ENCODE measurements at regions not wholly inside any gene's neighbourhood (a gene's known extent, or its start where the extent isn't known, plus 50 kb on each side); places are given as distances from the start of the nearest gene placed in this dataset.

GRCh38 chr18:56381196-56381595 lies 257.2 kb downstream of the TXNL1 start:
- POLR2A ChIA-PET, result no interaction called here
- BruUV-seq (replicated peaks), result no TSS peak
- H3K36me3 Mint-ChIP-seq (ENCODE audit: insufficient read depth, unreplicated experiment), result no peaks in the 10 kb centered on the region

GRCh38 chr18:56380685-56381084 lies 257.7 kb downstream of the TXNL1 start:
- Mint-ChIP-seq H3K36me3 (ENCODE audit: insufficient read depth, unreplicated experiment) (no peaks in the 10 kb centered on the region), H3K9me3 (ENCODE audit: unreplicated experiment) (no peaks in the 10 kb centered on the region), H3K4me1 (ENCODE audit: low read depth, unreplicated experiment) (no peaks in the 10 kb centered on the region), H3K4me3 (ENCODE audit: unreplicated experiment) (no peak overlapping the region), H3K27me3 (ENCODE audit: insufficient read depth, unreplicated experiment) (peaks cover 5% of the 10 kb centered on the region), H3K27ac (ENCODE audit: unreplicated experiment) (no peak overlapping the region)
- no peak for DNase-seq
- ChIA-PET POLR2A (no interaction called here), CTCF (no interaction called here)
- Histone ChIP-seq H3K27me3 (replicated peaks; ENCODE audit: control insufficient read depth, insufficient read depth, low read length) (no peaks in the 10 kb centered on the region), H3K9me3 (no peaks in the 10 kb centered on the region), H3K4me1 (no peaks in the 10 kb centered on the region), H3K36me3 (ENCODE audit: control insufficient read depth, insufficient read depth, low read length) (no peaks in the 10 kb centered on the region), H3K4me3 (ENCODE audit: low read depth, low read length) (no peak overlapping the region)
- no peak for TF ChIP-seq CTCF (IDR thresholded peaks at IDR 0.05; ENCODE audit: insufficient read depth in 1 of 2, low read depth in 1 of 2, low read length in 1 of 2, severe bottlenecking in 1 of 2, unreplicated experiment in 1 of 2)
- no TSS peak for BruUV-seq (replicated peaks)
- intact Hi-C loops (cut with micrococcal nuclease; ENCODE audit: unreplicated experiment), result no loop called here

More at GRCh38 chr18:56381196-56381595, 257.2 kb downstream of the TXNL1 start:
- Histone ChIP-seq H3K9me3 (no peaks in the 10 kb centered on the region), H3K27me3 (replicated peaks; ENCODE audit: control insufficient read depth, insufficient read depth, low read length) (no peaks in the 10 kb centered on the region), H3K4me1 (no peaks in the 10 kb centered on the region), H3K36me3 (ENCODE audit: control insufficient read depth, insufficient read depth, low read length) (no peaks in the 10 kb centered on the region), H3K4me3 (ENCODE audit: low read depth, low read length) (no peak overlapping the region)
- Mint-ChIP-seq H3K9me3 (ENCODE audit: unreplicated experiment) (no peaks in the 10 kb centered on the region), H3K27me3 (ENCODE audit: insufficient read depth, unreplicated experiment) (peaks cover 2% of the 10 kb centered on the region), H3K4me1 (ENCODE audit: low read depth, unreplicated experiment) (no peaks in the 10 kb centered on the region), H3K27ac (ENCODE audit: unreplicated experiment) (no peak overlapping the region), H3K4me3 (ENCODE audit: unreplicated experiment) (no peak overlapping the region)
- TF ChIP-seq CTCF (IDR thresholded peaks at IDR 0.05; ENCODE audit: insufficient read depth in 1 of 2, low read depth in 1 of 2, low read length in 1 of 2, severe bottlenecking in 1 of 2, unreplicated experiment in 1 of 2), result no peak
- intact Hi-C loops (cut with micrococcal nuclease; ENCODE audit: unreplicated experiment), result no loop called here
- CTCF ChIA-PET, result no interaction called here
- DNase-seq, result no peak

- no peaks in the 10 kb centered on the region for H3K4me1 Mint-ChIP-seq (ENCODE audit: low read depth, unreplicated experiment)
- H3K36me3 ChIP-seq (ENCODE audit: control insufficient read depth, insufficient read depth, low read length), result no peaks in the 10 kb centered on the region
- no peak overlapping the region for H3K4me3 Mint-ChIP-seq (ENCODE audit: unreplicated experiment)
- intact Hi-C loops (cut with micrococcal nuclease; ENCODE audit: unreplicated experiment), result no loop called here
- ChIA-PET POLR2A (no interaction called here), CTCF (no interaction called here)
- H3K9me3 ChIP-seq, result no peaks in the 10 kb centered on the region
- TF ChIP-seq CTCF (IDR thresholded peaks at IDR 0.05; ENCODE audit: insufficient read depth in 1 of 2, low read depth in 1 of 2, low read length in 1 of 2, severe bottlenecking in 1 of 2, unreplicated experiment in 1 of 2), result no peak
- H3K27me3 ChIP-seq (replicated peaks; ENCODE audit: control insufficient read depth, insufficient read depth, low read length), result no peaks in the 10 kb centered on the region
- no peaks in the 10 kb centered on the region for H3K36me3 Mint-ChIP-seq (ENCODE audit: insufficient read depth, unreplicated experiment)
- H3K4me3 ChIP-seq (ENCODE audit: low read depth, low read length), result no peak overlapping the region
- DNase-seq, result no peak
- no peaks in the 10 kb centered on the region for H3K4me1 ChIP-seq
- peaks cover 5% of the 10 kb centered on the region for H3K27me3 Mint-ChIP-seq (ENCODE audit: insufficient read depth, unreplicated experiment)
- no peaks in the 10 kb centered on the region for H3K9me3 Mint-ChIP-seq (ENCODE audit: unreplicated experiment)
- H3K27ac Mint-ChIP-seq (ENCODE audit: unreplicated experiment), result no peak overlapping the region
- BruUV-seq (replicated peaks), result no TSS peak
Observed at GRCh38 chr18:56379256-56379655, 259.1 kb downstream of the TXNL1 start.

All from Caco-2 (cell line).